ENCODE measurements at regions not wholly inside any gene's neighbourhood (a gene's known extent, or its start where the extent isn't known, plus 50 kb on each side); places are given as distances from the start of the nearest gene placed in this dataset.

- TF ChIP-seq REST (IDR thresholded peaks at IDR 0.05; ENCODE audit: low read depth, low read length) (no peak), TCF12 (IDR thresholded peaks at IDR 0.05) (no peak), FOXJ3 (CRISPR knock-in tag; IDR thresholded peaks at IDR 0.05) (no peak), SIN3A (IDR thresholded peaks at IDR 0.05; ENCODE audit: borderline replicate concordance, low read depth, low read length) (no peak)
These were observed 221.0 kb downstream of the EMX2 start (continued) for GRCh38 chr10:117763528-117763927.

GRCh38 chr10:117768333-117769042, 225.9 kb downstream of the EMX2 start:
- no peak overlapping the region for H3K4me2 ChIP-seq
- no peak overlapping the region for H3K27ac ChIP-seq (ENCODE audit: low read depth in 2 of 2, low read length in 1 of 2)
- no peak overlapping the region for H3K4me3 ChIP-seq (ENCODE audit: low read depth in 2 of 2, low read length in 1 of 2)
- ChIA-PET CTCF (interaction anchor here (1.2 kb wide), 1 partner anchor 491 kb away, joined by 3 read pairs; no protein-coding TSS in a partner anchor), POLR2A (no interaction called here)
- H3K9ac ChIP-seq, result no peak overlapping the region
- H3K36me3 ChIP-seq (replicated peaks in 1 of 2; ENCODE audit: control insufficient read depth in 1 of 2, insufficient read depth in 2 of 2, low read length in 1 of 2), result no peaks in the 10 kb centered on the region
- no peaks in the 10 kb centered on the region for H3K27me3 ChIP-seq (ENCODE audit: insufficient read depth)
- WGBS (ENCODE audit: low lambda C conversion rate), result 22% methylated on average over 2 of the region's 2 CpGs
- no peaks in the 10 kb centered on the region for H3K4me1 ChIP-seq (ENCODE audit: control insufficient read depth in 1 of 2, insufficient read depth in 2 of 2, low read depth in 1 of 2, low read length in 1 of 2)
- no peak for DNase-seq
- TF ChIP-seq FOSL2 (IDR thresholded peaks at IDR 0.05; ENCODE audit: borderline replicate concordance, low read depth) (no peak), NFIC (IDR thresholded peaks at IDR 0.05; ENCODE audit: borderline replicate concordance) (no peak), JUND (IDR thresholded peaks at IDR 0.05) (no peak), MAX (IDR thresholded peaks at IDR 0.05; ENCODE audit: low read depth) (no peak), GABPA (IDR thresholded peaks at IDR 0.05; ENCODE audit: low read depth) (no peak), ZBTB33 (IDR thresholded peaks at IDR 0.05; ENCODE audit: borderline replicate concordance, low read depth) (no peak)
- H3K9me2 ChIP-seq, result no peaks in the 10 kb centered on the region
- H2AFZ ChIP-seq (ENCODE audit: low read depth), result no peak overlapping the region
- H3K79me2 ChIP-seq (ENCODE audit: insufficient read depth), result no peaks in the 10 kb centered on the region
- H4K20me1 ChIP-seq (ENCODE audit: insufficient read depth), result no peaks in the 10 kb centered on the region
- H3F3A ChIP-seq (replicated peaks; ENCODE audit: insufficient read depth), result no peaks in the 10 kb centered on the region
- no peaks in the 10 kb centered on the region for H3K9me3 ChIP-seq

Data from SK-N-SH (cell line).